ENCODE measurements at regions not wholly inside any gene's neighbourhood (a gene's known extent, or its start where the extent isn't known, plus 50 kb on each side); places are given as distances from the start of the nearest gene placed in this dataset.
"Not testable (repeated sequence)": the region's sequence is repeated elsewhere in the genome, so short reads cannot be mapped to it uniquely, and the experiment has no call there.

DNA sequence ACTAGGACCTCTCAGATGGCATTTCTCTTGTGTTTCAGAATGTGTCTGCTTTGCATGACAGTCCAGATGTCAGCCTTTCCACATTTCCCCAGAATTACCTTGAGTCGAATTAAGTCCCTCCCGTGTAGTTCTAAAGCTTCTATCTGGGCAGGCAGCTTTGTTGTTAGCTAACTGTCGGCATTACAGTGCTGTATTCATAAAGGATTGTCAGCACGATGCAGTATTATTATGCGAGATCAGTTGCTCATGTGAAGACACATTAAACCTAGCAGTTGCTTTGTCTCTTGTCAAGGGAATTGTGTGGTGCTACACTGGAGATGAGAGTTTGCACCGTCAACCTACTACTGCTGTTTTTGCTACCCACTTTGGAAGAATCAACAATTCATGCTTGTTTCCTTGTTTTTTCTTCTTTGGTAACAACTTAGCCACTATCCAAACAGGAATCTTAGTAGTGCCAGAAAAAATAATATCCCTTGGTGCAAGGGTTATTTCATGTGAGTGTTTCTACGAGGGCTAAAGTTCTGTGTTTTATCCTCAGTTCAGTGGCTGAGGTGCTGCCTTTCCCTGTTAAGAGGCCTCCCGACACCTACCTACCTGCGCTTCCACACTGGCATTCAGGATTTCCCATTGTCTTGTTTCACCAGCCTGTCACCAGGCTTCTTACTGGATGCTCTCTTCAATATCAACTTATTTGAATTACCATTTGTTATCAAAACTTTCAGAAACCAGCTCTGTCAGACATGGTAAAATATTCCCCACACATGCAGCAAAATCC is 297.9 kb upstream of the G2E3 start:
- no peak for DNase-seq (ENCODE audit: low read depth)

DNA sequence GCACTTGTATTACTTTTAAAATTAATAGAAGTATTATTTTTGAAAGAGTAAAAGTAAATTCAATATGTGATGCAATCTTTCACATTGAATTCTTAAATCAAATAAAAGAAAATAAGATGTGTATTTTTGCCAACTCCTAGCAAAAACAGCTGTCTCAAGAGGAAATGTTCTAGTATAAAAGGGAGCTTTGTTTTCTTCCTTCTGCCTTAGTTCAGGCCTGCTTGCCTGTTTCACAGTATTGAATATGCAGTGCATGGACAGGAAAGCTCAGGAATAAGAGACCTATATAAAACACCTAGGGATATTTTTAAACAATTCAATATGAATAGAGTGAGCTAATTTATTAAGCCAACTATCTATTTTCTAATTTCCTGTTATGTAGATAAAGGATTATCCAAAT is 294.8 kb upstream of the G2E3 start:
- no peak for DNase-seq (ENCODE audit: low read depth)

DNA sequence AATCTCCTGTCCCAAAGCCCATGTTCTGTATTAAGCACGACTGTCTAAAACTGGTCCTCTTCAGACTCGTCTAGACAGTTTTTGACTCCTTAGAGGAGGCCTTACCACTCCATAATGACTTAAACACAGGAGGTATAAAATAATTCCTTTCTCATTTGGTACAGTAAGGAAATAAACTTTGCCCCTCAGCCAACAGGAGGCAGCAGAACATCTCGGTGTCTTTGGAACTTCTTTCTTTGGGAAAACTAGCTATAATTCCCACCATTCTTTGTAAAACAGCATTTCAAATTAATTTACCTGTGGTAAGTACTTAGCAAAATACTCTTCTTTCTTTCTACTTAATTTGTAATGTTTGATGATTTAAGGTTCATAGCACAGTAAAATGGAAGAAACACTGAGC is 292.7 kb upstream of the G2E3 start:
- DNase-seq (ENCODE audit: low read depth): no peak

- DNase-seq (ENCODE audit: low read depth): peak; percentile 61
Observed at GRCh38 chr14:30267141-30267540, 291.8 kb upstream of the G2E3 start.

DNA sequence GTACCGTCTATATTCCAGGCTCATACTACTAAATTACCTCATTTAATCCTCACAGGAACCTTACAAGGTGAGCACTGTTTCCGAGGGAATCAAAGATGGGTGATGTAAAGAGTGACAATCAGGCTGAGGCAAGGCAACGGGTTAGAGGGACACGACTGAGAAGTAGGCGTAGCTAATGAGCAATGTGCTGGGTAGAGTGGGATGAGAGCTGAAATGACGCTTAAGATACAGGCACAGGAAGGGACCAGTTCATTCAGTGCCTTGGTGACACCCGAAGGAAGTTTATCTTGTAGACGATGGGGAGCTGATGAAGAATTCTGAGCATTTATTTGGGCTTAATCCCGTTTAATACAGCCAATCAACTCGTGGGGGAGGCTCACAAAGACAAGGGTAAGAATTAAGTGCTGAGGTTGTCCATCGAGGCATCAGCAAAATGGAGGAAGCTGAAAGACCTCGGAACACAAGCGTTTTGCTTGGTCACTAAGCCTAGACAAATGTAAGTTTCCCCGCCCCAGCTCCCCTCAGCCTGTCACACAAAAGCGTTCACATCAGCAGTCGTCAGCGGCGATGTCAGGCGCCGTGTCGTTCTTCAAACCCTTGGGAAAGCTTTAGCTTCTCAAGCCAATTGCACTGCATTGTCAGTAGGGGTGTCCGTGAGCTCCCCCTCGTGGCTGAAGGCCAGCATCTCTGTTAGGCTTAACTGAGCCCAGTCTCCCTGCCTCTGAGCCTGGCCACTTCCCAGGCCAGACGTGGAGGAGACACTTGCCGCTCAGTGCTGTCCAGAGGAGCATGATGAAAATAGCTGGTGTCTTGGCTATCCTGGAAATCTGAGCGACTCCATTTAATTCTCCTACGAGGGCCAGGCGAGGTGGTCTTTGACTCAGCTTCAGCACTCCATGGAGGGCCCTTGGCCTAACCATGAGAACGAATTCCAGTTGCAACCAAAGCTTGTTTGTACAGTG is 288.5 kb upstream of the G2E3 start:
- peak; percentile 86 for DNase-seq (ENCODE audit: low read depth)

GRCh38 chr14:30271811-30272323 is 287.1 kb upstream of the G2E3 start:
- no peak for DNase-seq (ENCODE audit: low read depth)

GRCh38 chr14:30272848-30273832 is 285.8 kb upstream of the G2E3 start:
- DNase-seq (ENCODE audit: low read depth): no peak

DNA sequence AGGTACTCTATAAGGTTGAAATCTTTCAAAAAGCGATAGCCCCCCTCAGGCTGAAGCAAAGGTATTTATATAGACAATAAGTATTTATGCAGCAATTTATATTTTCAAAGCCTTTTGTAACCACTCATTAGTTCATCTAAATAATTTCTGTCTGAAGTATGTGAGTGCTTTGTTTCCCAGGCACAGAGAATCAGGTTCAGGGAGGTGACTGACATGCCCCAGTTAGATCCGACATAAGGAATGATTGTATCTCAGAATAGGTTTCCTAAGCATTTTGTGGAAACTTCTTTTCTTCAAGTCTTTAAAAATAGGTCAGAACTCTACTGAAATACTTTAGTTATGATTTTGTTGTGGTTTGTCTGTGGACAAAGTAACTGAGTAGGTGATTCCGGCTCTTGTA is 283.4 kb upstream of the G2E3 start:
- no peak for DNase-seq (ENCODE audit: low read depth)

DNA sequence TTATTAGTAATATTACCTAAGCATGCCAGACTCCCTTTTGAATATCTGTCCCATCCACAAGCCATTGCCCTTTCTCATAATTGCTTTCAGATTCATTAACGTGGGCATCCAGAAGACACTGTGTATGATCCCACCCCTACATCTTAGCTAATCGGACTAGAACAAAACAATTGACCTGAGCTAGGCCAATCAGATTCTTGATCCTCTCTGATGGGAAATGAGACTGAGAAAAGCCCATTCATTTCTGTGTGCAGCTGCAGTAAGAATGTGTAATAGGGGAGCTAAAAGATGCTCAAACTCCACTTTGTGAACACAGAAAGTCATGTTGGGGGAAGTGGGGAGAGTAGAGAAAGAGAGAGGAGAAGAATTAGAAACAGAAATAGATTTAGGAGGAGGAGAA is 281.7 kb upstream of the G2E3 start:
- DNase-seq (ENCODE audit: low read depth): no peak

GRCh38 chr14:30278856-30279255 is 280.1 kb upstream of the G2E3 start:
- DNase-seq (ENCODE audit: low read depth): not testable (repeated sequence)

- peak; percentile 51 for DNase-seq (ENCODE audit: low read depth)
Observed at GRCh38 chr14:30283822-30284446, 275.0 kb upstream of the G2E3 start.

GRCh38 chr14:30284808-30285207 is 274.1 kb upstream of the G2E3 start:
- no peak for DNase-seq (ENCODE audit: low read depth)

DNA sequence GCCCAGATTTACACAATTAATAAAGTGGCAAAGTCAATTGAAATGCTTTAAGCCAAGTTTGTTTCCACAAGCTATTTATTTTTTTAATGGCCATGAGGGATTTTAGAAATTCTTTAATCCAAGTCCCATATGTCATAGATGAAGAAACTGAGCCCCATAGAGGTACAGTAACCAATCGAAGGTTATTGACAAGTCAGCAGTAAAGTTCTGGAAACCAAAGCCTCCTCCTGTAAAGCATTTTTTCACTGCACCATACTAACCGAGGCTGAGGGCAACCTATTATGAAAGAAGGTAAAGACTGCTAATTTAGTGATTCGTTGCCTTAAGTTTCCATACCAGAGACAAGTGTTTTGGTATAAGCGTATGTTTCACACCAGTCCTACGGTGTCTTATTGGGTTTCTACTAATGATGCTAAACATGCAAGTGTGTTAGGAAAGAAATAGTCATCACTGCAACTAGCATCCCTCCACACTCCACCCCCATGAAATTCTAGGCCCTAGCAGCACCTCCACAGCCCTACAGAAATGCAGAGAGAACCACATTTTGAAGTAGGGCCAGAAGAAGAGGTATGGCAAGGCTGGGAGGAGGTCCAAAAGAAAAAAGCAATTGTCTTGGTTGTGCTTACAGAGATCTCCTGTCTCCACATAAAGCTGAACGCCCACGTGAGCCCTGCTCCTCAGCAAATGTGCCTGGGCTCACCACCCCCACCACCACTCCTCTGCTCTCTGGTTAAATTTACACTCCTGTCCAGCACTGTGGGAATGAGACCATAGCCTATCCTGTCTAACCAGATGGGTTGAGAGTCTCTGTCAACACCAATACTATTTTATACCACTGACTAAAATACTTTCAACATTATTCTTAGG is 271.1 kb upstream of the G2E3 start:
- no peak for DNase-seq (ENCODE audit: low read depth)

DNA sequence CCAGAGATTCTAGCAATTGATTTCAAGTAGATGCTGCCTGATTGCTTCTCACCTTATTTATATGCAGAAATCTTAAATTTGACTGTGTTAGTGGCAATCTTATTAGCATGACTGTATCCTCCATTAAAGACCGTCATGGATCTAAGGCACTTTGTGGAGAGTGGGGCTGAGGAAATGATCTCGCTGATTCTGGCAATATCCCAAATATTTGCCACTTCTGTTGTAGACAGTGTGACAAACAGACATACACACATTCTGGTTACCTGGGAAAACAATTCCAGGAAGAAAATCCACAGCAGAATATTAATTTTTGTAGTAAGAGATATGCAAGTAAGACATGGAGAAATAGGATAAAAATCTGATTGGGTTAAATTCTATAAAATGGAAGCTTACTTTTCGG is 269.0 kb upstream of the G2E3 start:
- no peak for DNase-seq (ENCODE audit: low read depth)

DNA sequence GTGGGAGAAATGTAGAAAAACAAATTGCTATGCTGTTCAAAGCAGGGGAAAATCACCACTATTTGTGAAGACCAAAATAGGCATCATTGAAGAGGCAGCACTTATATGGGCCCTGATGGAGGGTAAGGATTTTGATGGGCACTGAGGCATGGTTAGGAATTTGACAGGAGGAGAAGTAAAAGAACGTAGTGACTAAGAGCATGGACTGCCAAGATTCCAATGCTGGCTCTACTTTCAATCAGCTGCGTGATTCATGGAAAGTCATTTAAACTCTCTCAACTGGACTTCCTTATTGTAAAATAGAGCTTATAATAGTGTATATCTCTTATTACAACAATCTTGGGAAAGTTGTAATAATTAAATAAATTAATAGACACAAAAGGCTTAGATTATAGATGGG is 267.7 kb upstream of the G2E3 start:
- peak; percentile 76 for DNase-seq (ENCODE audit: low read depth)

DNA sequence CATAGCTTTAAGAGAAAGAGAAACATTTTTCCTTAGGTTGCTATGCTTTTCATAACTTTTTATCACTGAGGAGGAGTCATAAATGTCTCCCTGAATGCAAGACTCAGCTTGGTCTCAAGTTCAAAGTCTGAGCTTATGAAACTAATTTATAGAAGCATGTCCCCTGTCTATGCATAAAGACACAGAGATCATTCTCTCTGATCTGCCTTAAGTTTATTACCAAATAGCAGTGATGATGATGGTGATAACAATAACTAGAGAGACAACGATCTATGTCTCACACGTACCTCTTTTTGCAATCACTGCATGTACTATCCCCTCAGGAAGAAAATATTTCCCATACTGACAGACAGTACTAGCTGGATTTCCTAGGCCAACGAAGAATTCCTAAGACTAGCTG is 266.4 kb upstream of the G2E3 start:
- DNase-seq (ENCODE audit: low read depth): no peak

GRCh38 chr14:30295980-30296379 is 263.0 kb upstream of the G2E3 start:
- DNase-seq (ENCODE audit: low read depth): no peak

DNA sequence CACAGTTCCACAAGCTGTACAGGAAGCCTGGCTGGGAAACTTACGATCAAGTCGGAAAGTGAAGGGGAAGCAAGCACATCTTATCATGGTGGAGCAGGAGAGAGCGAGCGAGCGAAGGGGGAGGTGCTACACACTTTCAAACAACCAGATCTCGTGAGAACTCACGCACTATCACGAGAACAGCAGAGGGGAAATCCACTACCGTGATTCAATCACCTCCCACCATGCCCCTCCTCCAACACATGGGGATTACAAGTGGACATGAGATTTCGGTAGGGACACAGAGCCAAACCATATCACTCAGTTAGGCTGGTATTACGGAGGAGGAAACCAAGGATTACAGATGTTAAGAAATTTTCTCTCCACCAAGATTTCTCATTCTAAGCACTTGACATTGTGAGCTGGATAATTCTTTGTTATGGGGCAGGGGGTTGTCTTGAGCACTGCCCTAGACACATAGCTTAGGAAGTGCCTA is 262.0 kb upstream of the G2E3 start:
- no peak for DNase-seq (ENCODE audit: low read depth)

DNA sequence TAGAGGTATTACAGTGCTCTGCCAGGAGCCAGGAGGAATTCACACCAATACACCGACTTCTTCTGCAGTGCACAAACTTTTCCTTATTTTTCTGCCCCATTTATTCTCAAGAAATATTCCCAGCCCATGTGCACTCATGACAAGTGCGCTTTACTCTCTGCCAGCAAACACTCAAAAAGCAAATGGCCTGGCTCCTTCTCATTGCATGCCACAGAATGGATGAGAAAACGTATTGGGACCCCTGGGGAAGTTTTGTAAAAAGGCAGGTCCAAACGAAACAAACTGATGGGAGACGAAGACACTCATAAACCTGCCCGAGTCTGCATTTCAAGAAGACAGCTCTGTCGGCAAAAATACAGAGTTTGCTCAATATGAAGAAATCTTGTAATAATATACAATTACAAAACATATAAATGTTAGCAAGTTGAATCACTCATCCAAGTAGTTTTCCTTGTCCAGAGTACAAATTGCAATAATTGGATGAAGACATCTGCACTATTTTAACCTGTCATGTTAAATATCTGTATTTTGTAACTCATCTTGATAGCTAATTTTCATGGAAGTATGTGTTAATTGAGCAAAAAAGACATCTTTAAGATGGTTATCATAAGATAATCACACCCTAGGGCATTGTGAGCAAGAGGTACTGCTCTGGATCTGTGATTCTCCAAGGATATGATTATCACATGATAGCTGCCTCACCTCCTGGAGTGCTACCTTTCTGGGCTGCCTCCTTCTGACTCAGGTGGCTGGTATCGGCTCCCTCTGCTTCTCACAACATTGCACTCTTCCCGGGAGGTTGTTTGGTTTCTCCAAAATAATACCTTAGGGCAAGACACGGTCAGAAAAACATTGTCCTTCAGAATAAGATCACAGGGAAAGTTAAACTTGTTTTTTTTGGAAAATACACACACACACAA is 260.8 kb upstream of the G2E3 start:
- no peak for DNase-seq (ENCODE audit: low read depth)
